Spleen (tissue), 11 donors: ENCODE measurements at regions not wholly inside any gene's neighbourhood (a gene's known extent, or its start where the extent isn't known, plus 50 kb on each side); places are given as distances from the start of the nearest gene placed in this dataset.

ENCODE experiments used
- DNase-seq: peaks from one replicate; pipeline ENCODE4 v3.0.0-alpha.2; 2020
- H3K27ac ChIP-seq, 8 donors: fragments of 200-600 bp; sonication (generic) in 7 of 8; 1 replicate in 4 of 8; 2 replicates in 4 of 8; pipeline versions ENCODE4 v1.5.0 to v1.8.0; 2016 to 2021; ENCODE audit warnings: inconsistent platforms in 4 of 8, mild to moderate bottlenecking in 4 of 8, moderate library complexity in 1 of 8
- H3K27me3 ChIP-seq, 7 donors: fragments of 200-600 bp; sonication (generic) in 6 of 7; replicated peaks in 1 of 7; 1 replicate in 4 of 7; 2 replicates in 3 of 7; pipeline versions ENCODE4 v1.5.0 to v1.8.0; 2016 to 2021; ENCODE audit warnings: inconsistent platforms in 3 of 7, mild to moderate bottlenecking in 1 of 7
- H3K36me3 ChIP-seq, 6 donors: fragments of 200-600 bp; sonication (generic) in 5 of 6; 1 replicate in 4 of 6; 2 replicates in 2 of 6; pipeline versions ENCODE4 v1.5.0 to v1.8.0; 2016 to 2021; ENCODE audit warnings: inconsistent platforms in 2 of 6
- H3K4me1 ChIP-seq, 6 donors: fragments of 200-600 bp; sonication (generic) in 5 of 6; 1 replicate in 3 of 6; 2 replicates in 3 of 6; pipeline versions ENCODE4 v1.5.0 to v1.8.0; 2016 to 2021; ENCODE audit warnings: inconsistent platforms in 3 of 6
- H3K4me3 ChIP-seq, 8 donors: fragments of 200-600 bp; sonication (generic) in 7 of 8; 1 replicate in 4 of 8; 2 replicates in 4 of 8; pipeline versions ENCODE4 v1.5.0 to v1.8.0; 2016 to 2021; ENCODE audit warnings: inconsistent platforms in 4 of 8, mild to moderate bottlenecking in 4 of 8, moderate library complexity in 2 of 8
- H3K9me3 ChIP-seq, 8 donors: fragments of 200-600 bp; sonication (generic) in 7 of 8; 1 replicate in 4 of 8; 2 replicates in 4 of 8; pipeline versions ENCODE4 v1.5.0 to v1.8.0; 2016 to 2021; ENCODE audit warnings: inconsistent platforms in 4 of 8
- CTCF ChIP-seq, 11 experiments: fragments of 200-600 bp in 7 of 11; fragments of 450-650 bp in 4 of 11; sonication (generic) in 4 of 11; IDR thresholded peaks in 8 of 11; conservative IDR thresholded peaks in 3 of 11; 1 replicate in 7 of 11; 2 replicates in 4 of 11; pipeline versions ENCODE4 v1.4.0 to v1.8.0; 2016 to 2021; ENCODE audit warnings: antibody characterized with exemption in 11 of 11, inconsistent platforms in 4 of 11, mild to moderate bottlenecking in 1 of 11
- POLR2A ChIP-seq, 3 donors: fragments of 450-650 bp; IDR thresholded peaks; one replicate each; pipeline ENCODE4 v1.5.1; 2017; ENCODE audit warnings: antibody characterized with exemption in 3 of 3, mild to moderate bottlenecking in 1 of 3
- POLR2AphosphoS5 ChIP-seq, 3 donors: sonication (generic); formaldehyde crosslinking; IDR thresholded peaks; one replicate each; pipeline ENCODE4 v1.5.1; 2017; ENCODE audit warnings: antibody characterized with exemption in 3 of 3
- WGBS, 5 donors: extraction: QIAGEN DNeasy Blood & Tissue Kit in 3 of 5; methylation state at CpG; one replicate each; pipeline versions ENCODE4 v1.1.5 to v1.1.7; 2013 to 2018; 5-methylcytosine and 5-hydroxymethylcytosine counted together
- intact Hi-C: fragments of 100-400 bp; cut with DNase I; formaldehyde crosslinking; loops from one replicate; pipeline ENCODE4 v1.15.0; 2023; ENCODE audit warnings: low total_unique reads
- donor health status: healthy with polysubstance abuse.
- donor health status: DM: no; HTN: no; CAD: no; lungs with moderate emphysema.
- donor health status: DM: no; HTN: no; CAD: no.
- donor health status: Bipolar disorder and iron deficiency.
- donor health status: healthy.
- donor health status: DM: no; HTN: no; CAD: no.
- donor health status: DM: yes; HTN: yes; CAD: no.

GRCh38 chr9:126031116-126031515 is 283.9 kb downstream of the PBX3 start:
- DNase-seq, result peak; percentile 58
- intact Hi-C loops, result no loop called here

GRCh38 chr9:126032135-126032534 is 285.0 kb downstream of the PBX3 start:
- no peaks in the 10 kb centered on the region for H3K4me1 ChIP-seq
- intact Hi-C loops, result no loop called here
- no peak overlapping the region for H3K4me3 ChIP-seq
- H3K36me3 ChIP-seq, result no peaks in the 10 kb centered on the region
- H3K27ac ChIP-seq, result no peak overlapping the region
- DNase-seq, result no peak
- 83 to 89% (median 86%) methylated on average over 8 of the region's 8 CpGs for WGBS, 5 donors
- TF ChIP-seq CTCF (IDR thresholded peaks at IDR 0.05 in 8 of 11, conservative IDR thresholded peaks at IDR 0.05 in 3 of 11) (no peak), POLR2AphosphoS5 (IDR thresholded peaks at IDR 0.05) (no peak), POLR2A (IDR thresholded peaks at IDR 0.05) (no peak)
- peaks cover 0 to 41% (median 0%) of the 10 kb centered on the region in 7 donors for H3K27me3 ChIP-seq
- no peaks in the 10 kb centered on the region for H3K9me3 ChIP-seq

More at GRCh38 chr9:126031116-126031515, 283.9 kb downstream of the PBX3 start:
- no peak overlapping the region for H3K4me3 ChIP-seq
- 75 to 93% (median 78%) methylated on average over 8 to 9 of the region's 9 CpGs for WGBS, 5 donors
- TF ChIP-seq CTCF (IDR thresholded peaks at IDR 0.05 in 8 of 11, conservative IDR thresholded peaks at IDR 0.05 in 3 of 11), result no peak
- TF ChIP-seq POLR2AphosphoS5 (IDR thresholded peaks at IDR 0.05), result no peak
- TF ChIP-seq POLR2A (IDR thresholded peaks at IDR 0.05), result no peak
- no peak overlapping the region for H3K27ac ChIP-seq
- no peaks in the 10 kb centered on the region for H3K36me3 ChIP-seq
- peaks cover 0 to 39% (median 0%) of the 10 kb centered on the region in 7 donors for H3K27me3 ChIP-seq
- no peaks in the 10 kb centered on the region for H3K4me1 ChIP-seq
- H3K9me3 ChIP-seq, result no peaks in the 10 kb centered on the region

GRCh38 chr9:126033318-126033717 is 286.1 kb downstream of the PBX3 start:
- peaks cover 0 to 41% (median 0%) of the 10 kb centered on the region in 7 donors for H3K27me3 ChIP-seq
- no peak overlapping the region for H3K4me3 ChIP-seq
- TF ChIP-seq POLR2A (IDR thresholded peaks at IDR 0.05) (no peak), POLR2AphosphoS5 (IDR thresholded peaks at IDR 0.05) (no peak), CTCF (IDR thresholded peaks at IDR 0.05 in 8 of 11, conservative IDR thresholded peaks at IDR 0.05 in 3 of 11) (no peak)
- H3K9me3 ChIP-seq, result no peaks in the 10 kb centered on the region
- DNase-seq, result peak; percentile 40
- 65 to 88% (median 75%) methylated on average over 4 to 6 of the region's 6 CpGs for WGBS, 5 donors
- no peaks in the 10 kb centered on the region for H3K4me1 ChIP-seq
- no peaks in the 10 kb centered on the region for H3K36me3 ChIP-seq
- no peak overlapping the region for H3K27ac ChIP-seq
- intact Hi-C loops, result no loop called here

- intact Hi-C loops, result no loop called here
- peak; percentile 53 for DNase-seq
- H3K27ac ChIP-seq, result no peak overlapping the region
- H3K36me3 ChIP-seq, result no peaks in the 10 kb centered on the region
- H3K4me1 ChIP-seq, result no peaks in the 10 kb centered on the region
- H3K4me3 ChIP-seq, result no peak overlapping the region
- TF ChIP-seq POLR2A (IDR thresholded peaks at IDR 0.05), result no peak
- TF ChIP-seq POLR2AphosphoS5 (IDR thresholded peaks at IDR 0.05), result no peak
- no peak for TF ChIP-seq CTCF (IDR thresholded peaks at IDR 0.05 in 8 of 11, conservative IDR thresholded peaks at IDR 0.05 in 3 of 11)
- peaks cover 0 to 41% (median 0%) of the 10 kb centered on the region in 7 donors for H3K27me3 ChIP-seq
- H3K9me3 ChIP-seq, result no peaks in the 10 kb centered on the region
- WGBS, 5 donors, result 69 to 100% (median 85%) methylated on average over 1 to 4 of the region's 4 CpGs
Observed at GRCh38 chr9:126033956-126034355, 286.8 kb downstream of the PBX3 start.
